NB4 (cell line): ENCODE measurements at regions not wholly inside any gene's neighbourhood (a gene's known extent, or its start where the extent isn't known, plus 50 kb on each side); places are given as distances from the start of the nearest gene placed in this dataset.

Experiments used
- MYC ChIP-seq: IDR thresholded peaks from 2 replicates; pipeline ENCODE4 v1.6.1; 2011; ENCODE audit warnings: low read depth, low read length
- POLR2A ChIP-seq: IDR thresholded peaks from 2 replicates; pipeline ENCODE4 v1.6.1; 2011; ENCODE audit warnings: mild to moderate bottlenecking; ENCODE audit not compliant: insufficient read length; ENCODE audit errors: extremely low read depth
- TF ChIP-seq, protein P1 (sequence below): IDR thresholded peaks from one replicate; pipeline ENCODE4 v1.5.1; 2012; ENCODE audit warnings: low read depth, low read length
- TF ChIP-seq, protein P2 (sequence below): IDR thresholded peaks from 2 replicates; pipeline ENCODE4 v1.6.1; 2011; ENCODE audit warnings: low read depth, low read length

DNA sequence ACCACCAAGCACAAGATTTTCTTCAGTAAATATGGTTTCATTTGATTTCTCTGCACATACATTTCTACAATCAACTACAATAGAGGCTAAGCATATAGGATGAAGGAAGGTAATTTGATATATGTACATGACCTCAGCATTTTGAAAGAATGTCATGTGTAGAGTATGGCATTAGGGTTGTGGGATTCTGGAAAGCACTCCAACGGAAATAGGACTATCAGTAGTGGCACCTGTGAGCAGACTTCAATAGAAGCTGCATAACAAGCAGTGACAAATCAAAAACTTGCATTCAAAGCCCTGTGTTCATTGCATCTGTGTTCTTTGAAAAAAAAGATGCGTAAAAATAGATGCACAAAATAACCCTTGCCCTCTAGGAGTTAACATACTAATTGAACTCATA is 57.5 kb upstream of the EYA4 start:
- TF ChIP-seq POLR2A (no peak), MYC (no peak)
- TF ChIP-seq, protein P1, sequence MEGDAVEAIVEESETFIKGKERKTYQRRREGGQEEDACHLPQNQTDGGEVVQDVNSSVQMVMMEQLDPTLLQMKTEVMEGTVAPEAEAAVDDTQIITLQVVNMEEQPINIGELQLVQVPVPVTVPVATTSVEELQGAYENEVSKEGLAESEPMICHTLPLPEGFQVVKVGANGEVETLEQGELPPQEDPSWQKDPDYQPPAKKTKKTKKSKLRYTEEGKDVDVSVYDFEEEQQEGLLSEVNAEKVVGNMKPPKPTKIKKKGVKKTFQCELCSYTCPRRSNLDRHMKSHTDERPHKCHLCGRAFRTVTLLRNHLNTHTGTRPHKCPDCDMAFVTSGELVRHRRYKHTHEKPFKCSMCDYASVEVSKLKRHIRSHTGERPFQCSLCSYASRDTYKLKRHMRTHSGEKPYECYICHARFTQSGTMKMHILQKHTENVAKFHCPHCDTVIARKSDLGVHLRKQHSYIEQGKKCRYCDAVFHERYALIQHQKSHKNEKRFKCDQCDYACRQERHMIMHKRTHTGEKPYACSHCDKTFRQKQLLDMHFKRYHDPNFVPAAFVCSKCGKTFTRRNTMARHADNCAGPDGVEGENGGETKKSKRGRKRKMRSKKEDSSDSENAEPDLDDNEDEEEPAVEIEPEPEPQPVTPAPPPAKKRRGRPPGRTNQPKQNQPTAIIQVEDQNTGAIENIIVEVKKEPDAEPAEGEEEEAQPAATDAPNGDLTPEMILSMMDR = no peak
- TF ChIP-seq, protein P2, sequence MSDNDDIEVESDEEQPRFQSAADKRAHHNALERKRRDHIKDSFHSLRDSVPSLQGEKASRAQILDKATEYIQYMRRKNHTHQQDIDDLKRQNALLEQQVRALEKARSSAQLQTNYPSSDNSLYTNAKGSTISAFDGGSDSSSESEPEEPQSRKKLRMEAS = no peak
